ENCODE measurements at regions not wholly inside any gene's neighbourhood (a gene's known extent, or its start where the extent isn't known, plus 50 kb on each side); places are given as distances from the start of the nearest gene placed in this dataset.

GRCh38 chr2:190123956-190124355 lies 61.4 kb upstream of the MSTN start:
- peak; percentile 87 for DNase-seq
- no peaks in the 10 kb centered on the region for H3K27me3 ChIP-seq (replicated peaks)
- H3K4me3 ChIP-seq (ENCODE audit: low read depth, low read length) = no peak overlapping the region
- TF ChIP-seq CTCF (IDR thresholded peaks at IDR 0.05; ENCODE audit: low read depth, low read length, missing control alignments) = no peak
- in situ Hi-C loops (cut with HindIII; ENCODE audit: low pct_ligation_motif_present, low sequenced_read_pairs) = no loop called here
- H3K36me3 ChIP-seq (replicated peaks) = no peaks in the 10 kb centered on the region
- no peak overlapping the region for H3K27ac ChIP-seq

DNA sequence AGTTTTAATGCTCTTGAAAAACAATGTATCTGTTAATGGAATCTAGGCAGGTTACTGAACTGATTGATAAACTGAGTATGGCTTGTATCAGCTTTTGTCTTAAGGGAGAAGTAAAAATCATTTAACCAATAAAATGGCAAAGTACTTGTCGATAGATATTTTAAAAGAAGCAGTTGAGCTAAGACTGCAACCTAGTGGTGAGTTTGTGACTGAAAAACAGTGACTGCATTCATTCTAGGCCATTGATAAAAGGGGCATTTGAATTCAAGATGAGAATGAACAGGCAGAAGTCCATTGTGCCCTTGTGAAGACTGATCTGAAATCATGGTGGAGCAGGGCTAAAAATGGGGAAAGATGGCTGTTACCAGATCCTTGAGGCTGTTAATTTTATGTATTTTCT lies 59.4 kb upstream of the MSTN start:
- H3K36me3 ChIP-seq (replicated peaks) = no peaks in the 10 kb centered on the region
- no peak overlapping the region for H3K4me3 ChIP-seq (ENCODE audit: low read depth, low read length)
- no peak overlapping the region for H3K27ac ChIP-seq
- no peaks in the 10 kb centered on the region for H3K27me3 ChIP-seq (replicated peaks)
- DNase-seq = peak; percentile 25
- TF ChIP-seq CTCF (IDR thresholded peaks at IDR 0.05; ENCODE audit: low read depth, low read length, missing control alignments) = peak; percentile 57
- in situ Hi-C loops (cut with HindIII; ENCODE audit: low pct_ligation_motif_present, low sequenced_read_pairs) = no loop called here

DNA sequence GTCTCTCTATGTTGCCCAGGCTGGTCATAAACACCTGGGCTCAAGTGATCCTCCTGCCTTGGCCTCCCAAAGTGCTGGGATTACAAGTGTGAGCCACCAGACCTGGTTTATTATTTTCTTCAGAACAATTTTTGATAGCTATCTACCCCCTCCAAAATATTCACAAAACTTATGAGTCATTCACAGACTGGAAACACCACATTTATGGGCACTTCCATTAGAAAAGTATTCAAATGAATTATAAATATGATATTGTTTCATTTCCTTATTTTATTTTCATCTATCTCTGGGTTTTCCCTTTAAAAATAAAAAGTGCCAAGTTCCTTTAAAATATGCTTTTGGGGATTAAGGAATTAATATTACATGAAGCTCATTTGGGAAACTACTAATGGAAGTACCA lies 58.8 kb upstream of the MSTN start:
- no peak overlapping the region for H3K27ac ChIP-seq
- DNase-seq = no peak
- no peaks in the 10 kb centered on the region for H3K36me3 ChIP-seq (replicated peaks)
- no peak for TF ChIP-seq CTCF (IDR thresholded peaks at IDR 0.05; ENCODE audit: low read depth, low read length, missing control alignments)
- in situ Hi-C loops (cut with HindIII; ENCODE audit: low pct_ligation_motif_present, low sequenced_read_pairs) = no loop called here
- H3K27me3 ChIP-seq (replicated peaks) = no peaks in the 10 kb centered on the region
- no peak overlapping the region for H3K4me3 ChIP-seq (ENCODE audit: low read depth, low read length)

- TF ChIP-seq CTCF (IDR thresholded peaks at IDR 0.05; ENCODE audit: low read depth, low read length, missing control alignments) = no peak
- DNase-seq = no peak
- H3K27me3 ChIP-seq (replicated peaks) = no peaks in the 10 kb centered on the region
- no peaks in the 10 kb centered on the region for H3K36me3 ChIP-seq (replicated peaks)
- H3K4me3 ChIP-seq (ENCODE audit: low read depth, low read length) = no peak overlapping the region
- no peak overlapping the region for H3K27ac ChIP-seq
- in situ Hi-C loops (cut with HindIII; ENCODE audit: low pct_ligation_motif_present, low sequenced_read_pairs) = no loop called here
Observed at GRCh38 chr2:190119923-190120590, 57.5 kb upstream of the MSTN start.

GRCh38 chr2:190119257-190119656 lies 56.7 kb upstream of the MSTN start:
- Histone ChIP-seq H3K27me3 (replicated peaks) (no peaks in the 10 kb centered on the region), H3K27ac (no peak overlapping the region), H3K4me3 (ENCODE audit: low read depth, low read length) (peak overlapping the region; percentile 29), H3K36me3 (replicated peaks) (no peaks in the 10 kb centered on the region)
- no peak for DNase-seq
- in situ Hi-C loops (cut with HindIII; ENCODE audit: low pct_ligation_motif_present, low sequenced_read_pairs) = no loop called here
- no peak for TF ChIP-seq CTCF (IDR thresholded peaks at IDR 0.05; ENCODE audit: low read depth, low read length, missing control alignments)

- no peak for DNase-seq
- in situ Hi-C loops (cut with HindIII; ENCODE audit: low pct_ligation_motif_present, low sequenced_read_pairs) = no loop called here
- H3K4me3 ChIP-seq (ENCODE audit: low read depth, low read length) = no peak overlapping the region
- H3K27ac ChIP-seq = no peak overlapping the region
- no peaks in the 10 kb centered on the region for H3K27me3 ChIP-seq (replicated peaks)
- no peaks in the 10 kb centered on the region for H3K36me3 ChIP-seq (replicated peaks)
- no peak for TF ChIP-seq CTCF (IDR thresholded peaks at IDR 0.05; ENCODE audit: low read depth, low read length, missing control alignments)
Observed at GRCh38 chr2:190117305-190117704, 54.8 kb upstream of the MSTN start.
